NCI-H1105 (cell line): ENCODE measurements at regions not wholly inside any gene's neighbourhood (a gene's known extent, or its start where the extent isn't known, plus 50 kb on each side); places are given as distances from the start of the nearest gene placed in this dataset.

Experiments used
- DNase-seq: peaks from one replicate; lab custom pipeline; 2025; lab: John Stamatoyannopoulos, UW

DNA sequence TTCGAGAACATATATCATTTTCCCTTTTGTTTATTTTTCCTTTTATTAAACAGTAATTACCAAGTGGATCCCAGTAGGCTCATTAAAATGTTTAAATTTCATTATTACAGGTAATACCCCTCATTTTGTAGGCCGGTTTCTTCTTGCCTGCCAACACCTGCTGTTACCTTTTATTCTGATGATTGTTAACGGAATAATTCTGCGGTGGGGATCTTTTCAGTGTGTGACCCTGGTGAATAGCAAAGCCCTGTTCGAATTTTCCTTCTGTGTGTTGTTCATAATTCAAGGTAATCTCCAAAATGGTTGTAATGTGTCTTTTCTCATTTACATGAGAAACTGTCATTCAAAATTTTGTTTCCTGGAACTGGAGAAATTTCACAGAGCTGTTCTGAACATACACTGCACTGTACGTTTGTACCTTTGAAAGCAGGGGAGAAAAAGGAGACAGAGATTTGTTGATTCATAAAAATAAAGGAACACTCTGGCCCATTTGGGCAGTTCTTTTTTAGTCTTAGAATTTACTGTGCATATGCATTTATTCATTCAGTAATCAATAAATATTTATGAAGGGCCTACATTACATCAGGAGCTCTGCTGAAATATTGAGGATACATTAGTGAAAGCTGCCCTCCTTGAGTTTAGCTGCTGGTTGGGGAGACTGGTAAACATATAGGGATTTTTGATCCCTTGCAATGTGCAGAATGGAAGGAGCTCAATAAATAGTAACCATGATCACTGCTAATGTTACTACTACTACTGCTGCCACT lies 502.0 kb downstream of the QKI start:
- DNase-seq = peak; percentile 96

DNA sequence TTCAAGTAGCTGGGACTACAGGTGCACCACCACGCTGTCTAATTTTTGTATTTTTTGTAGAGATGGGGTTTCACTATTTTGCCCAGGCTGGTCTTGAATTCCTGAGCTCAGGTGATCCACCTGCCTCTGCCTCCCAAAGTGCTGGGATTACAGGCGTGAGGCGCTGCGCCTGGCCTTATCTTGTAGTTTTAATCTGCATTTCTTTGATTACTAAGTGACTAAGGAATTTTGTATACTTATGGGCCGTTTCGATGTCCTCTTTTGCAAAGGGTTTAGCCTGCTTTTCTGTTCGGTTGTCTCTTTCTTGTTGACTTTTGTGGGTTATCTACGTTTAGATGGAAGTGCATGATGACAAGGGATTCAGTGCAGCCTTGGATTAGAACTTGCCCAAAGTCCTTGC lies 500.6 kb downstream of the QKI start:
- no peak for DNase-seq

DNA sequence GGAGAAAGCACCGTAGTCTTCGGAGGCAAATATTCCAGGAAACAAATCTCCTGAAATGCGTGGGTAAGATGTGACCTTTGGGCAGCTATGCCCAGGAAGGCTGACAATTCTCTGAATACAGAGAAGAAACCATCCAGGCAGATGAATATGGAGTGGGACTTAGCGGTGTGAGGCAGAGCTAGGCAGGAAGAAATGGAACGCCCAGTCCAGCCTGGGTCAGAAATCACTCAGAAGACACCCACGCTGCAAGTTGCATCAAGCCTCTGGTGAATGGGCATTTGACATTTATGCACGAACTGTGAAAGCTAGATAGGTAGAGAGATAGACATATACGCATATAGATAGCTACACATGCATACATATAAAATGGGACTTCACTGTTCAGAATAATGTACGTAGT lies 498.5 kb downstream of the QKI start:
- no peak for DNase-seq

DNA sequence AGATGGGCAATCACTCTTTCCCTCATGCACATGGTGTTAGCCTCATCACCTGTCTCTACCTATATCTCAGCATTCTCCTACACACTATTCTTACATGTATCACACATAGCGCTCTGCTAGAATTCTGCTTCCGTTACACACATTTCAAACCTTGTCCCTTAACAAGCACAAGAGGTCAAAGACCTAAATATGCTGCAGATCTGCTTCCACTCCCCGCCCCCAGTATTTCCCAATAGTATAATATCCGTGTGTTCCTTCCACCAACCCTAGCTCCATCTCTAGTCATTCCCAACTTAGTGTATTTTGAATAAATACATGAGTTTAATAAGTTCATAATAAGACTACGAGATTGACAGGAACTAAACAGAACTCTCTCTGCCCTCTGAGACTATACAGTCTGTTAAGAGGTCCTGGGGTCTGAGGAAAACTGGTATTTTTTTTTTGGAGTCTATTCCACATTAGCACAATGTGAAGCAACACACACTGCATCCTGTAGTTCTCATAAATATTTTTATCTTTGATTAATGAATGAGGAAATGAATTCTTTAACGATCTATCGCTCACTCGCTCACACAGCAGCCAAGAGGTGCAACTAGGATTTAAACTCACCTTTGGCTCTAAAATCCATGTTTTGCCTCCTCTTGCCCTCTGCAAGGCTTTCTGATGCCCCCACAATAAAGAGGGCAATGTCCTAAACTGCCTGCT lies 491.6 kb downstream of the QKI start:
- no peak for DNase-seq

DNA sequence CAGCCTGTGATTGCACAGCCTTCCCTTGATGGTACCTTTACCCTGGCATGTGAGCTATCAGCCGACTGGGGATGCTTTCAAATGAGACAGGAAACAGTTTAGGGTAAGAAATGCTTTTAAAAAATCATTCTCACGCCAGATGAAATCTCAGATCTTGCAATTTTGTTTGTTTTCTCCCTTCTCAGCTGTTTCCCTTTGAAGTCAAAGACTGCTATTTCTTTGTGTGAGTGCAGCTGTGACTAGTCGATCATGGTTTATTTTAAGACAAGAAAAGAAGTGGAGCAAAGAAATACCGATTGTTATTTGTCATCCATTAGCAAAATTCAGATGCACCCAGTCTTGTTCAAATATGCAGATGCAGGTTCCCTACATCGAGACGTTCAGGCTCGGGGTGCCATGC lies 489.7 kb downstream of the QKI start:
- DNase-seq = no peak

DNA sequence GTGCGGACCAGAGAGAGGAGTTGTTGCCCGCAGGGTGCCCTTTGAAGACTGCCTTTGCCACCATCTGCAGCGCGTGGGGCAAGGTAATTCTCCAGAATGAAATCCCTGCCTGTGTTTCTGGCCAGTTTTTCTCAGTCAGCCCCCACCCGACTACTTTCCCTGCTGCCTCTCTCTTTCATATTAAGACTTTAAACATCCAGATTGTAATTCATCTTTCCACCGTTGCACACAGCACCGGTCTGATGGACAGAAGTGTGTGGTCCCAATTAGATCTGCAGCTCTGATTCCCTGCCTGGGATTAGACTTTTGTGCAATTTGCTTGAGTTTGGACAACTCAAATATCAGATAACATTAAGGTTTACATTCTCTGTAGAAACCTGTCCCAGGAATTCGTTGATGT lies 489.0 kb downstream of the QKI start:
- no peak for DNase-seq

DNA sequence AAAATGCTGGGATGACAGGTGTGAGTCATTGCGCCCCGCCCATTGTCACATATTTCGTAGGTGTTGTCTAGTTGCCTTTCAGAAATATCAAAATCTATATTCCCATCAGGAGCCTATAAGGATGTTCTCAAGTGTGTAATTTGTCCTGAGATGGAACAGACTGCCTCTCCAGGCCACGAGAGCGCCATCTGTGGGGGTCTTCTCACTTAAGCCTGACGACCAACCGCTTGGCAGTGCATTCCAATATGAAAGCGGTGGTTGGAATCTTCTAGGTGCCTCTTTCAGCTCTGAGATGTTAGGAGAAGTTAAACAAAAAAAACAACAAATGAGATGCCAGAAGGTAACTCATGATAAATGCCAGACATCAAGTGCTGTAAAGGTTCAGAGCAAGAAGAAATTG lies 488.5 kb downstream of the QKI start:
- no peak for DNase-seq

DNA sequence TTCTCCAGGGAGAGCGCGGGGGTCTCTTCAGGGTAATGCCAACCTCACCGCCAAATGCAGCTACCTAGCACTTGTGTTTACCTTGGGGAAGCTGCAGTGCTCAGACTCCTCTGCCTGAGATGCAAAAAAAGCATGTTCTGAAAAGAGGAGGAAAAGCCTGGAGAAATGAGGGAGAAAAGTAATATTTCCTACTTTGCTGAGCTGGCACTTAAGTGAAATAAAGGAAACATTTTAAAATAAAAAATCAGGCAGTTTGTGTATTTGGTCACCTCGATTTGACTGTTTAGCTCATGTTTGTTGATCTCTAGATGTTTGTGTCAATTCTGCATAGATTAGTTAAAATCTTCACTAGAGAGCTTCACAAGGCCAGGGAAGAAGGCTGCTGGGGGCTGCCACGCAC lies 487.2 kb downstream of the QKI start:
- no peak for DNase-seq

DNA sequence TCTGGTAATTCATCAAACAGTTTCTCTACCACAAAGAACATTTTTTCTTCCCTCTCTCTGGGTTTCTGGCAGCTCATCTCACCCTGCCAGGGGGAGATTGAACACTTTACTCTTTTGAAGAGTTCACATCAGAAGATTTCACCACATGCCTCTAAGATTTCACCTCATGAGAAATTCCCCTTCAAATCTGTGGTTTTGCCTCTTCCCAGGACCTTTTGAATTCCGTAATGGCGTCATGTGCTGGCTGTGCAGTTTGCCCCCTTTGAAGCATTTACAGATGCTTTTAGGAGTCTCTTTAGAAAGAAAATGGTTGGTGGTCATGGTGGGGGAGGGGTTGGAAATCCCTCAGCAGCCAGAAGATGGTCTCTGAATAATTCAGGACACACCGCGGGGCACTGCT lies 486.1 kb downstream of the QKI start:
- DNase-seq = no peak

DNA sequence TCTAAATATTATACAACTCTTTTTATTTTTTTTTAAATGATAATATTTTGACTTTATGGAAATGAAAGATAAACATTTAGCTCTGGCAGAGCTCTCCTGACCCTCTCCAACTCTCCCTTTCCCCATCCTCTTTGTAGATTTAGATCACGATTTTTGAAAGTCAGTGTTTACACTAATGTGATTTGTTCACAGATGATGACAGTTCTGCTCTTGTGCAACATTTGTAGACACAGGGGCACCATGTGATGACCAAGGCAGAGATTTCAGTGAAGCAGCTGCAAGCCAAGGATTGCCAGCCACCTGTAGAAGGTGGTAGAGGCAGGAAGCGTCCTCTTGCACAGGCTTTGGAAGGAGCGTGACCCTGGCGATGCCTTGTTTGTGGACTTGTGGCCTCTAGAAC lies 483.2 kb downstream of the QKI start:
- DNase-seq = no peak

DNA sequence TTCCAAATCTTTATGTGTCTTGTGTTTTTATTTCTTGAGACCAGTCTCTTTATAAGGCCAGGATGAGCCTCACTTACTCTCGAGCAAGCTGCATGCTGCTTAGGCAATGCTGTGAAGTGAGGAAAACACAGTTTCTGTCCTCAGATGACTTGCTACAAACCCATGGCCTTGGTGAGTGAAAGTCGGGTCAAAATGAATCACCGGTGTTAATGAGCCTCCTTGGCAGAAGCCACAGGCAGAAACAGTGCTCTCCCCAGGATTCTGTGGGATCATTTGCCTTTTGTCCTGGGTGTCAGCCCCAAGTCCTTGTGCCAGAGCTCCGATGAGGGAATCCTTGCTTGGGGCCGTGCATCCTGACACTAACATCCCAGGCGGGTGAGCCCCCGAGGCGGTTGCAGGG lies 482.5 kb downstream of the QKI start:
- no peak for DNase-seq

DNA sequence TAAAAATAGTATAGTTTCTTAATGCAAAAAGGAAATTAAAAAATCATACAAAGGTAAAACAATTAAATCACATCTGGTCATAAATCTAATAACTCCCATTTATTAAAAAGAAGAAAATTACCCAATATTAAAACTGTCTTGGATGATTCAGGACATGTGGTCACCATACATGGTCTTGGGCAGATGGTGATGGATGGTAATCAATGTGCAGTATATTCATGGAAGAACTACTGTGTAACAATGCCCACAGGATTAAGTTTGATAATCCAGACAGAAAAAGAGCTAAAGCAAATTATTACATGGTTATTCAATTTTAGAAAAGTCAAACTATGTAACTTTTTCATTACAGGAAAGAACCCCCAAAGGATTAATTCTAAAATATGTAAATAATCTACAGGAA lies 480.6 kb downstream of the QKI start:
- DNase-seq = no peak

DNA sequence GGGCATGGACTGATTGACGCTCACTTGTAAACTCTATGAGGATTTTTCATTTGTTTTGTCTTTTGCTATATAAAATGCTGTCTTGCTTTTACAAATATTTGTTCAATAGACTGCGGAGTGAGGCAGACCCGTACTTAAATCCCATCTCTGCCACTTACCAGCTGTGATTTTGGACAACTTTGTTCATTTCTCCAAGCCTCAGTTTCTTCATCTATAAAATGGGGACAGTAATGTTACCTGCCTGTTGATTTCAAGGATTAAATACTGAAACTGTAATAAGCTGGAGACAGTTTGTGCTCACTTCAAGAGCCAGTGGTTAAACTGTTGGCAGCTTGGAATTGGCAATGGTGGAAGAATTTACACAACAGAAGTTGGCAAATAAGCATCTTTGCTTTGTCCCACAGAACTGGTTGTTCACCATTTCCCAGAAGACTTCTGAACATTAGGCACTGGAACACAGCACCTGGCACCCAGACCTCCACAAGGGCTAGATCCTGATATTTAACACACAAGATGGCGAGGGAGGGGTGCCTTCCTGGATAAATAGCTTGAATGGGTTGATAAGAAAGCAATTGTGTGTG lies 479.2 kb downstream of the QKI start:
- no peak for DNase-seq

DNA sequence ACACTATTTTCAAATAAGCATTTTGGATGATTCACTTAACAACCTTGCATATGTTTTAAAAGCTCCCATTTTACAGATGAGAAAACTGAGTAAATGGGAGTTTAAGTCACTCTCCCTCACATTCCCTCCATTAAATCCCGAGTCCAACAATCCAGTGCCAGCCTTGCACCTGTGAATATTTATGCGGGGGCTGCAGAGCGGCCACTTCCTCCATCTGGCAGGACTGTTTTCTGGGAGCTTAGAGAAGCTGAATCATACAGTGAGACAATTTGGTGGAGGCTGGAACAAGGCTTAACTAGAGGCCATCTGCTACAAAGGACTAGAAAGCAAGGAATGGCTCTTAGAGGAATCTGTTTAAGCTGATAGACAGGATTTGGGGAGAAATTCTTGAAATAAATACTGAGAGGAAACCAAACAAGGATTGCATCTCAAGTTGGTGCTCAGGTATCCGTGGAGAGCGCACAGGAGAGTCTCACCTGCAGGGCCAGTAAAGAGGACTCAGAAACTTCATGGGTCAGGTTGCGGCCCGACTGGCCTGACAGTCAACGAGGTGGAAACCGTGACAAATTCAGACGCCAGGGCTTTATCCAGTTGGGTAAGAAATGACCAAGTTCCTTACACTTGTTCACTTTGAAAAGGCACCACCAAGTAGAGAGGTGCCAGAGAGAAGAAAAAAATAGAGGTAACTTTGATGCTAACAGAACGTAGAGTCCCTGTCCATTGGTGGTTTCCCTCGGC lies 478.5 kb downstream of the QKI start:
- no peak for DNase-seq

DNA sequence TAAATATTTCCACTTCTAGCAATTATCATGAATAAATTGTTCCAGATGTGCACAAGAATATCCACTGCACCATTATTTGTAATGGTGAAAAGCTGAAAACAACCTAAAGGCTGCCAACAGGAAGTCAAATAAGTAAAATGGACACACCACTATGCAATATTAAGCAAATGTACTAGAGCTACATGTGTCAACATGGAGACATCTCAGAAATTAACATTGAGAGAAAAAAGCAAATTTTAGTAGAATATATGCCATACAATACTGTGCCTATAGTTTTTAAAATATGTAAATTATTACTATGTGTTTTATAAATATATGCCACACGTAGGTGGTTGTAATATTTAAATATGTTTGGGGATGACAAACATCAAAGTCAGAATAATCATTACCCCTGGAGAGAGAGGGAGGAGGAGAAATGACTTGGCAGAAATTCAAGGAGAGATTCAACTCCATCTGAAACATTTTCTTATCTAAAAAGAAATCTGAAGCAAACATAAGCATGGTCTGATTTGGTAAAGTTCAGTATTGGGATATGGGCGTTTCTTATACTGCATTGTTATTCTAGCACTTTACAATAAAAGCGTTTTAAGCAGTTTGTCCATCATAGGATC lies 475.5 kb downstream of the QKI start:
- DNase-seq = no peak

DNA sequence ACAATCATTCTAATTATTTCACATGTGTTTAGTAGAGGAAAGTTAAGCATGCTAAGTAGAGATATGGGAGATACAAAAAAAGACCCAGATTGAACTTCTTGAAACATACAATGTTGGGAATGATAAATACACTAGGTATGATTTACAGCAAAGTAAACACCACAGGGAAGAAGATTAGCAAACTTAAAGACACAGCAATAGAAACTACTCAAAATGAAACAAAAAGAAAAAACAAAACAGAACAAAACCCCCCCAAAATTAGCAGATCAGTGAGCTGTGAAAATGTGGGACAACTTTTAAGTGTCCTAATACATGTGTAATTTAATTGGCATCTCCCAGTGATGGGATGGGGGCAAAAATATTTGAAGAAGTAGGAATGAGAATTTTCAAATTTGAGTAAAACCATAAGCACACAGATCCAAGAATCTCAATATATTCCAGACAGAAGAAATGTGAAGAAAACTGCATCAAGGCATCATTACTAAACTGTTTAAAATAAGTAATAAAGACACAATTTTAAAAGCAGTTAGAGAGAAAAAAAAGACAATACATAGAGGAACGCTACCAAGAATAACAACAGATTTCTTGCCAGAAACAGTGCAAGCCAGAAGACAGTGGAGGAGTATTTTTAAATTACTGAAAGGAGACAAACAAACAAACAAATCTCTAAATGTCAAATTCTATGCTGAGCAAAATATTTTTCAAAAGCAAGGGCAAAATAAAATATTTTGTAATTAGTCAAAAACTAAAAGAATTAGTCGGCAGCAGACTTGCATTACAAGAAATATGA lies 473.7 kb downstream of the QKI start:
- DNase-seq = no peak

DNA sequence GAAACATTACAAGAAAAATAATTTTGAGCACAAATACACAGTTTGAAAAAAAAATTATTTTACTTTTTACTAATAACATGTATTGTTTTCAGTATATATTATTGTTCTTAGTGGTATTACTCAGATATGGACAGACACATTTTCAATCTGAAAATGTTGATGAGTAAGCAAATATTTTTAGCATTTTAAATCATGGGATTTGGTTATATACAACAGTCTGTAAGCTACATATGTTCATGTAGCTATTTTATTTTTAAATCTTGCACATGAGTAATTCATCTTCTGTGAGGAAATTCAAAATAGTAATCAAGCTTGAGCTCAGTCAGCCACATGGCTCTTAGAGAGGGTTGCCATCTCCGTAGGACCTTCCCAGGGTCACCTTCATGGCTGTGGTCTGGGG lies 471.9 kb downstream of the QKI start:
- no peak for DNase-seq

DNA sequence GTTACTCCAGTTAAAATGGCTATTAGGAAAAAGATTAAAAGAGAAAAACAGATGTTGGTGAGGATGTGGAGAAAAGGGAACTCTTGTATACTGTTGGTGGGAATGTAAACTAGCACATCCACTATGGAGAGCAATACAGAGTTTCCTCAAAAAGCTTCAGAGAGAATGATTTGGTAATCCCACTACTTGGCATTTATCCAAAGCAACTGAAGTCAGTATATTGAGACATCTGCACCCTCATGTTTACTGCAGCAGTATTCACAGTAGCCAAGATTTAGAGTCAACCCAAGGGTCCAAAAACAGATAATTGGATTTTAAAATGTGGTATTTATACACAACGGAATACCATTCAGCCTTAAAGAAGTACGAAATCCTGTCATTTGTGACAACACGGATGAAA lies 469.5 kb downstream of the QKI start:
- DNase-seq = peak; percentile 13

DNA sequence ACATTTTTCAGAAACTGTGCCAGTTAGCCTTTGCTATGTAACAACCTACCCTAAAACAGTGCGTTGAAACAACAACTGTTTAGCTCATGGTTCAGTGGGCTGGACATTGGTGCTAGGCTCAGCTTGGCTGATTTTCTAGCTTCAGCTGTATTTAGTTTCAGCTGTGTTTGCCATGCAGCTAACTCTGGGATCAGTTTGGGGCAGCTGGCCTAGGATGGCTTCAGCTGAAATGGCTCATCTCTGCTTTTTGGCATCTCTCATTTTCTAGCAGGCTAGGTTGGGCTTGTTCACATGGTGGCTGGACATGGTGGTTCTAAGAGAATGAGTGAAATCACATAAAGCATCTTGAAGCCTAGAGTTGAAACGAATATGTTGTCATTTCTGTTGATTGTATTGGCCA lies 464.2 kb downstream of the QKI start:
- DNase-seq = no peak

DNA sequence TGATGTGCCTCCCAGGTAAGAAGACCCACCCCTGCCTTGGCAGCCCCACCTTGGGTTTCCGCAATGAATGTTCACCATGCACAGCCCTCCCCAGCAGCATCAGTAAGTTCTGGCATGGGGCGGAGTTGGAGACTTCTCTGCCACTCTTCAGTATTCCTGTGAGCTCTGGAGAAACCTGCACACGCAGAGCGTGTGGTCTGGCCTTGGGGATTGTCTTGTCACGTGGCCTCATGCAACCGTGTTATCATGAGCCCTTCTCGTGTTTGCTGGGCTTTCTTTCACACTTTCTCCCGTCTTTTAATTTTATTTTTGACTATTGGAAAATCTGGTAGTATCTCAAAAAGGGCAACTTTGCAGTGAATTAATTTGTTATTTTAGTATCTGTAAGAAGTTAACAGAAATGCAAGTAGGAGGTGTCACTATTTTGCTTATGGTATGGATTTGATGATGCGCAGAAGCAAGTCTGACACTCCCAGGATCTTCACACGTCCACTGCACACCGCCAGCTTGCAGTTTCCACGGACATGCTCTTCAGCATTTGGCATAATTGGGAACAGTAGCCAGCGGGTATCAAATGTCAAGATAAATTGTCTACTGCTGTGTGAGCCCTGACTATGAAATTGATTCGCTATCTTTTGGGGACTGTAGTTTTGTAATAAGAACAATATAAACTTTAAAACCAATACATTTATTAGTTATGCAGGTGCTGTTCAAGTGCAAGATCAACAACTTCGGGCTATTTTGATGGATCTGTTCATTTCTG lies 463.5 kb downstream of the QKI start:
- no peak for DNase-seq

DNA sequence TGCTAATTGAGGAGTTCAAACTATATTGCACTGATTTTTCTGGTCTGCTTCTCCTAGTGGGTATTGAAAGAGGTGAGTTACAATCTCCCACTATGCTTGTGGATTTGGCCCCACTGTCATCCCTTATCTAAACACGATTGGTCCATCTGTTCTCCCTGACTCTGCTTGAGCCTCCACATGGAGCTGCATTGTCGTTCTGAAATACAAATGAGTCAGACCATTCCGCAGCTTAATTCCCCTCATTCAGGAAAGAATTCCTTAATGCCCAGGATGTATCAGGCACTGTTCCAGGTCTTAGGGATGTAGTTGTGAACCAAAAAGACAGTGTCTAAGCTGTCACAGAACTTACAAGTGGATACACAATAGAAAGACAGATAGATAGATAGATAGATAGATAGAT lies 461.9 kb downstream of the QKI start:
- no peak for DNase-seq
